ENCODE measurements at regions not wholly inside any gene's neighbourhood (a gene's known extent, or its start where the extent isn't known, plus 50 kb on each side); places are given as distances from the start of the nearest gene placed in this dataset.
A peak's percentile ranks its signal among the peaks of the same experiment; 100 is the strongest.
"Not testable (repeated sequence)": the region's sequence is repeated elsewhere in the genome, so short reads cannot be mapped to it uniquely, and the experiment has no call there.

DNA sequence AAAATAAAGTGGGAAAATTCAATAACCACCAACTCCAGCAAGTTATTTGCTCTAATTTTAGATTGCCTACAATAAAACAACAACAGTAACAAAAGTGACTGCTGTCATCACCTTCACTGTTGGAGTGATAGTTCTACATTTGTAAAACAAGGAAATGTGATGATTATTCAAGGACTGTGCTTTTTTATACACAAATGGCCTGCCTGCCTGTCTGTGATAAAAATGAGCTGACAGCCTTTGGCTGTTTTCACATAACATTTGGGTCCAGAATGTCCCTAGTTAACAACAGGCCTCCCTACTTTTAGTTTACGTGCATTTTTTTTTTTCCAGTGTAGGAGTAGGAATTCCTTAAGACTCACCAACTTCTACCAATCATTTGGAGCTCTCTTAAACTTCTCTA is 768.8 kb downstream of the PDCD6IP start:
- no peak for DNase-seq

DNA sequence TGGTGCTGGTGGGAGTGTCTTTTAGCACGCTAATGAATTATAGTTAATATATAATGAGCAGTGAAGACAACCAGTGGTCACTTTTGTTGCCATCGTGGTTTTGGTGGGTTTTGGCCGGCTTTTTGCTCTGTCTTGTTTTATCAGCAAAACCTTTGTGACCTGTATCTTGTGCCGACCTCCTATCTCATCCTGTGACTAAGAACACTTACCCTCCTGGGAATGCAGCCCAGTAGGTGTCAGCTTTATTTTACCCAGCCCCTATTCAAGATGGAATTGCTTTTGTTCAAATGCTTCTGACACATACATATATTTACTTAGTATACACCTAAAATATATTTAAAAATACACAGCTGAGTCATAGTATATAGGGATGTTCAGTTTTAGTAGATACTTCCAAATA is 770.3 kb downstream of the PDCD6IP start:
- DNase-seq, result no peak

DNA sequence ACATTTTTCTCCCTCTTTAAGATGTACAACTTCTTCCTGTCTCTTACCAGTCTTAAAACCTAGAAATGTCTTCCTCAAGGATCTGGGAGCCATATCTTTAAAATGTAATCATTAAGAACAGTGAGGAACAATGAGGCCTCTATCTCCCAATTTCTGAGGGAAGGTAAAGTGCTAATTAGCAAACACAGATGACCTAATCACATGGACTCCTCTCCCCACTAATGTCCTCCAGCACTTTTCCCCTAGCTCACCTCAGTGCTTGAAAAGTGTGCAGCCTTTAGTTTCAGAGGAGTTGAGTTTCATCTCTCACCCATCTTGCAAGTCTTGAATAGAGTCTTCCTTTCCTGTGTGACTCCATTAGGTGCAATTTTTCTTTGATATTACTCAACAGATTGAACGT is 771.0 kb downstream of the PDCD6IP start:
- no peak for DNase-seq

DNA sequence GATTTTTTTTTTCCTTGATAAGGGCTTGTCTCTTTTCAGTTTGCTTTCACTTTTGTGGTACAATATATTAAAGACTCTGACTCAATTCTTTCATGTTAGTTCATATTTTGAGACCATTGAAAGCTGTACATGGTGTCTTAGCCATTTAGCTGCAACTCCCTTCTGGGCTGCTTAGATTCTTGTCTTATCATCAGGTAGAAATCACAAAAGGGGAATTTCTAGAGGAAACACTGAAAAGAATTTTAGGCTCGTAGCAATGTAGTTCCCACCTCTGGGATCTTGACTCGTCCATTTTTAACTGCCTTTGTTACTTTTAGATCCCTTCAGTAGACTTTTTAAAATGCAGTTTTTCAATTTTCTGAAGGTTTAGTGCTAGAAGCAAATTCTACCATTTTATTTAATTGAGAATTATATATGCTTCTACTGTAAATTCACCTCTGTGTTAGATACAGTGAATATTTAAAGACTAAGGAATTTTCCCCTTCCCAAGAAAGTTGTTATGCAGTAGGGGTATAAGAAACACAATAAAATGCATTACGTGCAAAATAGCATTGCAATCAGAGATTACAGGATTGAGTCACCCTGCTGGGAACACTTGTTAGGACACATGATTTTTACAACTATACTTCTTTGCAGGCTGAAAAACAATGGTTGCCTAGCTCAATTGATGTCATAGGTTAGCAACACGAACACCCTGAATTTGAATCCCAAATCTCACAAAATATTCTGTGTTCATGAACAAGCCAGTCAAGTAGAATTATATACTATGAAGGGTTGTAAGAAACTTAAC is 772.7 kb downstream of the PDCD6IP start:
- no peak for DNase-seq

DNA sequence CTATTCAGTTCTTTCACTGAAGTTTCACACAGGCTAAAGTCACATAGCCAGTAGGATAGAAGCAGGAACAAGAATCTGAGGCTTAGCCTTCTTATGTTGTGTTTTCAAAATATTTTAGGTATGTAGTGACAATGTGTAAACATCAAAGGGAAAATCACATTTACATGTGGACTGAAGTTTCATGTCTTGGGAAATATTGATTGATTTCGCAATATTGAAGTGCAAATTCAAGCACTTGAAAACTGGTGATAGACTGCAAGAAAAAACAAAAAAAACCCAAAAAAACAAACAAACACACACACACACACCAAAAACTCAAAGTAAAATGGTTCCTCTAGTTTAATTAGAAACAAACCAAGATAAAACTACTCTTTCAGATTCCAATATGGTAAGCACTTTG is 773.3 kb downstream of the PDCD6IP start:
- no peak for DNase-seq

DNA sequence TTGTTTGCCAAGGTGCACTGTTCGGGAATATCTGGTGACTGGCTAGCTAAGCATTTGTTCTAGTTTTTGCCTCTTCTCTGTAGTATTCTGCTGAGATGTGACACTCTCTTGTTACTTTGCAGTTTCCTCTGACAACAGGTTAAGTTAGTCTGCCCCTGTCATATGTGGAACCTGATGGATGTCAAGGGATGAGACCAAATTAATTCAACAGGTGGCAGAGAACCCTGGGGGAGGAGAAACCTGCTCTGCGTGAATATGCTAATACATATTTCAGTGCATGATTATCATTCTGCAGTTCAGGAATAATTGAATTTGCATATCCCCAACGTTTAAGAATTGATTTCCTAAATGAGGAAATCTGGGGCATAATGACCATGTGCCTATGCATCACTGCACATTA is 777.3 kb downstream of the PDCD6IP start:
- no peak for DNase-seq

DNA sequence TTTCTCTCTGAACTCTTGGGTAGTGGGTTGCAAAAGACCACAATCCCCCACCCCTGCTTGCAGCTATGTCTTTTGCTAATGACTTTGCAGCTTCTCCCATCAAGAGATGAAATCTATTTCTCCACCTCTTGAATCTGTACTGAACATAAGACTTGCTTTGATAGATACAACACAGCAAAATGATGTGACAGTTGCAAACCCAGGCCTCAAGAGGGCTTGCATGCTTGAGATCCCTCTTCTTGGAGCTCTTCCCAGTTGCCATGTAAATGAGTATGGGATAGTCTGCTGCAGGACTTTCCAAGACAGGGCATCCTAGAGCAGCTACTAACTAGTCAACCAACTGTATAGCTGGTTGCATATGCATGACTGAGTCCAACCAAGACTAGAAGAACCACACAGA is 783.6 kb downstream of the PDCD6IP start:
- DNase-seq, result no peak

DNA sequence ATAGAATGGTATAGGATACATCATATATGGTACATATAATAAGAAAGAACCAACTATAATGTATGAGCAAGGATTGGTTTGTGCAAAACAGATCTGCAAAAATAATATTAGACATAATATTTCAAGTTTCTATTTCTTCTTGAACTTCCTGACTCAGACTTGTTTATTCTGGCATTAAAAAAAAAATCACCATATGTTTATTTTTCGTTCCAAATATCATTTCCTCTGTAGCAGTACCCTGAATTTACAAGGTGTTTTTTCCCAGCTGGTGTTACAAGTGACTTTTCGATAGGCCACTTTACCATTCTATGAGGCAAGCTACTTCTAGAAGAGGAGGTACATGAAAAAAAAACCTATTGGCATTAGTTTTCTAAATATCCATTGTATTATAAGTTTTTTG is 785.0 kb downstream of the PDCD6IP start:
- no peak for DNase-seq

DNA sequence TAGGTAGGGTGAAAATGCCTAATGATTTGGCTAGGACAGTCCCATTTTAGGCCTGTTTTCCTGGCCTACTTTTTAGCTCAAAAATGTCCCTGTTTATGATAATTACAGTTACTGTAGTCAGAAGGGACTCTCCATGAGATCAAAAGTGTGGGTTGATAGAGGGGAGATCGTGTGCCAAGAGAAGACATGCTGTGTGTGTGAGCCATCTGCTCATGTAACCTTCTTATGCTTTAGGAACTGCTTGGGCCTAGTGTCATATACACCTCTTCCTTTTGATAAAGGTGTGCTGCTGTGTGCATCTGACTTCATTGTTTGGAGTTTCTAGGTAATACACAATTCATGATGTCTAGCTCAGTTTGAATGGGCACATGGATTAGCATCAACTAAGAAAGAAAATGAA is 786.5 kb downstream of the PDCD6IP start:
- DNase-seq, result no peak

DNA sequence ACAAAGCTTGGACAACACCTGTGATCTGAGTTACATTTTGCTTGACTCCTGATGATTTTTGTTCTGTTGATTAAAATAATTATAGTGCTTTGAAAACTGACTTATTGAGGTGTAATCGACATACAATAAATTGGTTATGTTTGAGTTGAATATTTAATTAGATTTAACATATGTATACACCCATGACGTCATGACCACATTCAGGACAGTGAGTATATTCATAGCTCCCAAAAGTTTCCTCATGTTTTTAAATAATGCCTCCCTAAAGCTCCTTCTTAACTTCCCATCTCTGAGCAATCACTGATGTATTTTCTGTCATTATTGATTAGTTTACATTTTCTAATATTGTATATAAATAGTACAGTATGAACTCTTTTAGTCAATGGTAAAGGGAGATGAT is 801.2 kb downstream of the PDCD6IP start:
- no peak for DNase-seq

DNA sequence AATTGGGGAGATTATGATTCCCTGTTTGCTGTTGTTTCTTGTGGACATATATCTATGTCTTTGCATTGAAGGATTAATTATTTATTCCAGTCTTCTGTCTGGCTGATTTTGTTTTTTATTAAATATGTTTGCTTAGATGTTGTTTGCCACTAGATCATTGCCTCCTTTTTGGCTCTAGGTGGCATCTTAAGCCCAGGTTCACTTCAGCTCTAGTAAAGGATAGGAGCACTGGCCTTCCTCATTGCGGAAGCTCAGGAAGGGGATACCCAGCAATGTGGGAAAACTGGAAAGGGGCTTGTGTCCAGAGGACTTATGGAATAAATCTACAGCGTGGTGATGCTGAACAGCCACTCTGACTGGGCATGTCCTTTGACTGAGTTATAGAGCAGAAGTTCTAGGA is 821.6 kb downstream of the PDCD6IP start:
- no peak for DNase-seq

DNA sequence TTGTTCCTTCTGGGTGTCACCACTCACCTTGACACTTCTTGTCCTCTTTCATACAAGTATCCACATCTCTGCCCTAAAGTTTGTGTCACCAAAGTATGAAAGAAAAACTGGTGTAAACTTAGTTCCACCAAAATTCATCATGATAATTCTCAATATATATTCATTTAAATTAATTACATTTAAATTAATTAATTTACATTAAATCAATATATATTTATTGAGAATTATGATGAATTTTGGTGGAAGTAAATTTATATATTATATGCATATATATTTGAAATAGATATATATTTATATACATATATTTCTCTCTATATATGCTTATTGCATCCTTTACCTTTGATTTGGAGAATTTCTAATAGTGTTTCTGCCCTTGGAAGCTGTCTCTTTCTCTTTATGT is 828.3 kb downstream of the PDCD6IP start:
- DNase-seq, result no peak

DNA sequence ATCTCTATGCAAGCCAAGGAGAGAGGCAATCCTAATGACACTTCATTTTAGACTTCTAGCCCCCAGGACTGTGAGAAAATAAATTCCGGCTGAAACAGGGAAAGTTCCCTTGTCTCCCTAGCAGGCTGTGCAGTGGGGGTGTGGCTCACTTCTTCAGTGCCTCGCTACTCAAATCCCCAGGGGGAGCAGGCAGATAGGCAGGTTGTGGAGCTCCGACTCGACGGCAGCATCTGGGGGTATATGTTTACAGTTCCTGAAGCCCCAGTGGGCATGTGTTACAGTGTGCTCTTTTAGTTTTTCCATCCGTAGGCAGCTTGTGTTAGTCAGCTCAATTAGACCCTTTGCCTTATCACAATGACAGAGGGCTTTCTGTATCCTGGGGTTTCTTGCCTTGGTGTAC is 836.5 kb downstream of the PDCD6IP start:
- no peak for DNase-seq

DNA sequence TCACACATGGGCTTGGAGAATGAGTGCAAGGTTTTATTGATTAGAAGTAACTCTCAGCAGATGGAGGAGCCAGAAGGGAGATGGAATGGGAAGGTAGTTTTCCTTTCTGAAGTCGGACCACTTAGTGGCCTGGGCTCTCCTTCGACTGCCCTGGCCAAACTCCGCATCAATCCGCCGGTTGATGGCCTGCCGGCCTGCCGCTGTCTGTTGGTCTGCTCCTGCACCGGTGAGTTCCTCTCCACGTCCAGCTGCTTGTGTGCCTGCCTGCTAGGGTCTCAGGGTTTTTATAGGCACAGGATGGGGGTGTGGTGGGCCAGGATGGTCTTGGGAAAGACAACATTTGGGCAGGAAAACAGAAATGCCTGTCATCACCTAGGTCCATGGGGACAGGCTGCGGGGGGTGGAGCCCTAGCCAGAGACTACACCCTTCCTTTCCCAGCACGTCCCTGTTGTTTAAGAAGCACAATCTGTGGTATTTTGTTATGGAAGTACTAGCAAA is 837.0 kb downstream of the PDCD6IP start:
- DNase-seq, result no peak

DNA sequence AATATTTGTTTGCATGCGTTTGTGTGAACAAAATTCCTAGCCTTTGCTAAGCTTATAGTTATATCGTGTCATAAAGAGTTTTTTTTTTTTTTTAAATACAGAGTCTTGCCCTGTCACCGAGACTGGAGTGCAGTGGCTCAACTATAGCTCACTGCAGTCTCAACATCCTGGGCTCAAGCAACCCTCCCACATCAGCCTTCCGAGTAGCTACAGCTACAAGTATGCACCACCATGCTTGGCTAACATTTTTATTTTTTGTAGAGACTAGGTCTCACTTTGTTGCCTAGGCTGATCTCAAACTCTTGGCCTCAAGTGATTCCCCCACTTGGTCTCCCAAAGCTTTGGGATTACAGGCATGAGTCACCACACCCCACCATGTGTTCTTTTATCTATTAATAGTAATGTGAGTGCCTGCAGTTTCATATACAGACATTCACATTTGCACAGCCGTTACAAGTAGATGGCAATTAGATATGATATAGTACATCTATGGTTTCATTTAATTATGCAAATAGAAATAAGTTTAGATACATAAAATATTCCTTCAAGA is 848.6 kb downstream of the PDCD6IP start:
- no peak for DNase-seq

DNA sequence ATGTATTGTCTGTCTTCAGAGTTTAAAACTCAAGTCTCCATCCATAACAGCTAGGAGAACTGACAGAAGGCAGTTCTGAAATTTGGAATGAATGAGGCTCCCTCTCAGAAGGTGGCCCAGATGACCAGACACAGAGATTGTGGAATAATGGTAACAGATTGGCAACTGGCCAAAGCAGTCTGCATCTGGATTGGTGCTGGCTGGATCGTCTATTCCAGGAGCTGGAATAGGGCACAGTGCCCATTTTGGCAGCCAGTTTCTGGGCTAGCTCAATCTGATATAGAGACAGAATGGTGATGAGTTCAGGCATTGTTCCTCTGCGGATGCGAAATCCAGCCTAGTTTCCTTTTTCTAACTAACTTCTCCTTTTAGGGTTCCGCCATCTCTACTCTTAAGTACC is 851.7 kb downstream of the PDCD6IP start:
- DNase-seq, result no peak

DNA sequence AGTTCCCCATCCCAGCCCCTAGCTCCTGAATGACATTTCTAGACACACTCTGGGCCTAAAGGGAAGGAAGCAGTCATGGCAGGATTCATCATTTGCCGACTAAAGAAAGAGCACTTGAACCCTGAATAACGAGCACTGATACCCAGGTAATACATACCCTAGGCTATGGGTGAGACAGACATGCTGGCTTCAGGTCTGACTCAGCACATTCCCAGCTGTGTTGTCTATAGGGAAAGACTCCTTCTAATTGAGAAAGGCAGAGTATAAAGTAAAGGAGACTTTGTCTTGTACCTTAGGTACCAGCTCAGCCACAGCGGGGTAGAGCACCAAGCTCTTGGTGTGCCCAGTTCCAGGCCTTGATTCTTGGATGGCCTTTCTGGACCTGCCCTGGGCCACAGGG is 870.5 kb downstream of the PDCD6IP start:
- DNase-seq, result no peak

DNA sequence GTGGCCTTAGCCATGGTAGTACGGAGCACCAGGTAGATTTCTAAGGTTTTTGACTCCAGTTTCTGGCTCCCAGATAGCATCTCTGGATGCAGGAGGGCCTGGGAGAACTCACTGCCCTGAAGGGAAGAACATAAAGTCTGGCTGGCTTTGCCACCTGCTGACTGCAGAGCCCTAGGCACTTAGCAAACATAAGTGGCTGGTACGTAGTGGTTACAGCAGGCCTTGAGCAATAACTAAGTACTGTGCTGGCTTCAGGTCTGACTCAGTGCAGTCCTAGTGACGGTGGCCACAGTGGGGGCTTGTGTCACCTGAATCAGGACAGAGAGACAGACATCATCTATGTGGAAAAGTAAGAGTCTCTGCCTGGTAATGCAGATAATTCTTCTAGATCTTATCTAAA is 871.1 kb downstream of the PDCD6IP start:
- no peak for DNase-seq

DNA sequence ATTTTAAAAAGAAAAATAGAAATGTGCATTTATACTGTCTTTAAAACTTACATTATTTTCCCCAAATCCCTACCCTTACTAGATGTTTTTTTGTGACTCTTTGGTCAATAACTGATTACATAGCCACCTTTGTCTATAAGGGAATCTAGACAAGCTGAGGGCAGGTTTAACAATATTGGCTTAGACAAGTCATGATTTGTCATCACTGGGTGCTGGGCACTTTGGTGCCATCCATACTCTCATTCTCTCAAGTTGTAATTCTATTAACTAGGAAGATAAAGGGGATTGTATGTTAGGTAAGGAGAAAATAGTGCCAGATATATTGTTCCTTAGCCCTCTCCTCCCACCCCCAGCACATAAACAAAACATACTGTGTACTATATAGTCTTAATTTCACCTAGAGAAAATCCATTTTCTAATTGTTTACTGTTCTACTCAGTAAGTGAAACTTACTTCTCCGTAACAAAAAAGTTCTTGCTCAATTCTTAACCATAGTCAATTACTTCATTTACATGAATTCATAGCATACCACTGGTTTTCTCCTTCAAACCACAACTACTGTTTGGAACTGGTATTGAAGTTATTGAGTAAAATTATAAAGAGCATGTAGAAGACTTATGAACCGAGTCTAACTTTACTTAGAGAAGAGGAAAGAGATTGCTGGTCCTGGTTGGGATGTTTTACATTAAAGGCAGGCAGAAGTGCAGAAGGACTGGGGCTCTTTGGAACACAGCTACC is 877.1 kb downstream of the PDCD6IP start:
- DNase-seq, result no peak

DNA sequence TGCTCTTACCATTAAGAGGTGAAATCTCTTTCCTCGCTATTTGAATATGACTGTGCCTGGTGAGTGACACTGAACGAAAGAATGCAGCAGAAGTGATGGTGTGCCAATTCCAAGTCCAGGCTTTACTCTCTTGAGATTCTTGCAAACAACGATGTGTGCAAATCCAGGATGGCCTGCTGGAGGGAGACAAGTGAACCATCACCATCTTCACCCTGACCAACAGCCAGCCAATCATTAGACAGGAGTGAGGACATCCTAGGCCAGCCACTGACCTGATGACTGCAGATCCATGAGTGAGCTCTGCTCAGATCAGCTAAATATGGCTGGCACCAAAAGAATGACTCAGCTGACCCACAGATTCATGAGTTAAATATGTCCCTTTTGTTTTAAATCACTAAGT is 878.0 kb downstream of the PDCD6IP start:
- no peak for DNase-seq

DNA sequence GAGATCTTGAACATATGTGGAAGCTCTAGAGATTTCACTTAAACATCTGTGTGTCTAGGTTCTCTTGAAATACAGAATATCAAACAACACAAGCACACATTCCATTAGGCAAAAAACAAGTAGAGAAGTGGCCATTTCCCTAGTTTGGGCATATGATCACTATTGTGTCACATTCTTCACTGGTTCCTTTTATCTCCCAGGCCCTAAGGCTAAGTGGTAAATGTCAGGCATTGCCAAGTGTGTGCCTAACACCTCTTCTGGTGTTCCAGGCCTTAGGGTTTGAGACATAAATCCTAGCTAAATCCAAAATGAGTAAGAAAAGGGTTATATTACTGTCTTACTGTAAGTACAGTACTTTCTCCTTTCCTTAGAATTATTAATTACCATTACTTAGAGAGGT is 880.1 kb downstream of the PDCD6IP start:
- DNase-seq, result no peak

DNA sequence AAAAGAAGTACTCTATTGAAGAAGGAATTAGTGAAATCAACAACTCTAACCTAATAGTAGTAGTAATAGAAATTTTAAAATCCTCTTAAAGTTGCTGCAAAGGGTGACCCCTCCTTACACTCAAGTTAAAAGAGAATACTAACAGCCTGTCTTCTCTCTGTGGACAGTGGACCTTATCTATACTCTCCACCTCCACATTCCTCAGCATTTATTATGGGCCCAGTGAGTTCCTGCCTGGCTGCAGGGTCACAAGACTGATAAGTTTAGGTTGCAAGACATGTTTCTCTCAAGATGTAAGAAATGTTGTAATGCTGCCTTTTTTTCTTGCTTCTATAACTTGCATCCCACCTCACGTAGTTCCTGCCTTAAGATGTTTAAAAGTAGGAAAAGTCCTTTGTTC is 880.6 kb downstream of the PDCD6IP start:
- DNase-seq, result not testable (repeated sequence)

DNA sequence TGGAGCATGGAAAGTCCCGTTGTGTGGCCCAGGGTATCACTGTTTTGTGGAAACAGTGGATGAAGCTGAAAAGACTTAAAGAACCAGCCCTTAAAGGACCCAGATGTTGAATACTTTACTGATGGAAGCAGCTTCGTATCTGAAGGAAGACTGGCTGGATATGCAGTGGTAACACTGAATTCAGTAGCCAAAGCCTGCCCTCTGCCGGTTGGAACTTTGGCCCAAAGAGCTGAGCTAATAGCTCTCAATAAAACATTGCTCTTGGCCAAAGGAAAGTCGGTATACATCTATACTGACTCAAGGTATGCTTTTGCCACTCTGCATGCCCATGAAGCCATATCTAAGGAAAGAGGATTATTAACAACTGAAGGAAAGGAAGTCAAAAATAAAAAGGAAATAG is 885.4 kb downstream of the PDCD6IP start:
- peak; percentile 3 for DNase-seq

DNA sequence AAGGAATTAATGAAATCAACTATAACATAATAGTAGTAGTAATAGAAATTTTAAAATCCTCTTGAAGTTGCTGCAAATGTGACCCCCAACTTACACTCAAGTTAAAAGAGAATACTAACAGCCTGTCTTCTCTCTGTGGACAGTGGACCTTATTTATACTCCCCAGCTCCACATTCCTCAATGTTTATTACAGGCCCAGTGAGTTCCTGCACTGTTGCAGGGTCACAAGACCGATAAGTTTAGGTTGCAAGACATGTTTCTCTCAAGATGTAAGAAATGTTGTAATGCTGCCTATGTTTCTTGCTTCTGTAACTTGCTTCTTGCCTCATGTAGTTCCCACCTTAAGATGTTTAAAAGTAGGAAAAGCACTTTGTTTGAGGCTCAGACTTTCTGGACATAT is 888.1 kb downstream of the PDCD6IP start:
- no peak for DNase-seq
